ENCODE measurements at regions not wholly inside any gene's neighbourhood (a gene's known extent, or its start where the extent isn't known, plus 50 kb on each side); places are given as distances from the start of the nearest gene placed in this dataset.
"Not testable (repeated sequence)": the region's sequence is repeated elsewhere in the genome, so short reads cannot be mapped to it uniquely, and the experiment has no call there.

DNA sequence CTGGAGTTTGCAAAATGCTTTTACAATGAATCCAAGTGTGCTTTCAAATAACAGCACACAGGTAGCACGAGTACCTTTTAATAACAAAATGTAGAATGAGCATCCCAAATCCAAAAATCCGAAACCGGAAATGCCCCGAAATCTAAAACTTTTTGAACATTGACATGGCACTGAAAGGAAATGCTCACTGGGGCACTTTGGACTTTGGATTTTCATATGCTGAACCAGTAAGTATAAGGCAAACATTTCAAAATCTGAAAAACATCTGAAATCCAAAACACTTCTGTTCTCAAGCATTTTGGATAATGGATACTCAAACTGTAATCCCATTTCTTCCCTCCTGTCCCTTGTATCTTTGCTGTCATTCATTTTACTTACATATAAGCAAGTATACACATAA is 50.1 kb downstream of the GCNT4 start:
- no peak for DNase-seq

DNA sequence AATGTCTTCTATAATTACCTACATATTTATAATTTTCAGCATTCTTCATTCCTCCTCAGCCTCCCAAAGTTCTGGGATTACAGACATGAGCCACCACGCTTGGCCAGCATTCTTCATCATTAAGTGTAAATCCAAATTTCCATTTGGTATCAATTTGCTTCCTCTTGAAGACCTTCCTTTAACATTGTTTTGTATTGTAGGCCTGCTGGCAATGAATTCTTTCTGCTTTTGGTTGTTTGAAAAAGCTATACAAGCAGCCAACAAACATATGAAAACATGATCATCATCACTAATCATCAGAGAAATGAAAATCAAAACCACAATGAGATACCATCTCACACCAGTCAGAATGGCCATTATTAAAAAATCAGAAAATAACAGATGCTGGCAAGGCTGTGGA is 56.4 kb downstream of the GCNT4 start:
- no peak for DNase-seq

DNA sequence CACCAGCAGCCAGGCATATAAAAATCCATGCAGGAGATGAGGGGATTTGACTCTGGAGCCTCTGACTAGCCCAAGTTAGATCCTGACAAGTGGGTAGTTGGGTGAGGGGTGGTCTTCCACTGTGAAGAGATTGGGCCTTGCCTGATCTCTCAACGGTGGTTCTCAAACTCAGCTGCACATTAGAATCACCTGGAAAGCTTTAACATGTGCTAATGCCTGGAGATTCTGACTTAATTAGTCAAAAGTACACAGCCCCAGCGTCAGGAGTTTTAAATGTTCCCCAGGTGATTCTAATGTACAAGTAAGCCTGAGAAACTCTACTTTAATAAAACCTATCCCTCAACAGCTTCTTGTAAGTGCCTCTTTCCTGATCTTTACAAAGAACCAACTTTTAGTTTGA is 57.5 kb downstream of the GCNT4 start:
- DNase-seq: no peak

DNA sequence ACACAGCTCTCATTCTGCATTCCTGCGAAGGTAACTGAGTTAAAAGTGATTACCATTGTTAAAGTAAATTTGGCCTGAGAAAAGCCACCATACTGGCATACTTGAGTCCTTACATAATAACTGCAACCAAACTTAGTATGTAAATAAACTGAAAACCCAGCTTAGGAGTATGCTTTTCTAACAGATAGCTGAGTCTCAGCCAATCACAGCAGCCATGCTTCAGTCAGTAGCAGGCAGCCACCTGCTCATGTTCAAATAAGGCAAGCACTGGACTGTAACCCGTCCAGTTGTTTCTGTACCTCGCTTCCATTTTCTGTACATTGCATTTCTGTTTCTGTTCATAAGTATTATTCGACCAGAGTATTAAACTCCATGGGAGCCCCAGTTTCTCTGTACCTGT is 58.6 kb downstream of the GCNT4 start:
- DNase-seq: no peak

DNA sequence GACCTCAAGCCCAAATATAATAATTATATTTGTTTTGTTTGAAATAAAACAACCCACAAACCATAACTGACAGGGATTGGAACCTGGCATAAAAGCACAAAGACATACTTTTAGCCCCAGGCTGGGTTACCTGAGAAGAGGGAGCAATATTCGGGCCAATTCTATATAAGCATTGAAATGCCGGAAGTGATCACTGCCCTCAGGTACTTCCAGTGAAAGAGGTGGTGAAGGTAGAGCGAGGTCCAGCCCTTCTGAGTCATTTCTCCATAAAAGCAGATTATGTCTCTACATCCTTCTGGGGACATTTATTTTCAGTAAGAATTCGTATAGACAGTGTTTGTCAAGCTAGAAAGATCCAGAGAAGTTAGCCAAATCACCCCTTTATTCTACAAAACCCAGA is 59.6 kb downstream of the GCNT4 start:
- no peak for DNase-seq

DNA sequence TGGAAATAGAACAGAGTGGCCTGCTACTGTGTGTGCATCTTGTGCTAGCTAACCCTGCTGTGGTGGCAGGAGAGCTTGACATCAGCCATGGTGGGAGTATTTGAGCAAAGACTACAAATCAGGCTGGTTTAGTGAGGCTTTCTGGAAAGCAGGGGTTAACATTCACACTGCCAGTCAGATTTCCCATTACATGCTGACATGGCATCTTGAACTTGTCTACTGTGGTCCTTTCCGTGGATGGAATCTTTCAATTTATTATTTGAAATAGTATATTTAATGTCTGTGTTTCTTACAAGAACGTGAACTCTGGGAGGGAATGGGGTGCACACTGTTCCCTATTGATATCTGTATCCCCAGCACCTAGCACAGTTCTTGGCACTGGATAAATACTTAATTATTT is 60.8 kb downstream of the GCNT4 start:
- DNase-seq: no peak

DNA sequence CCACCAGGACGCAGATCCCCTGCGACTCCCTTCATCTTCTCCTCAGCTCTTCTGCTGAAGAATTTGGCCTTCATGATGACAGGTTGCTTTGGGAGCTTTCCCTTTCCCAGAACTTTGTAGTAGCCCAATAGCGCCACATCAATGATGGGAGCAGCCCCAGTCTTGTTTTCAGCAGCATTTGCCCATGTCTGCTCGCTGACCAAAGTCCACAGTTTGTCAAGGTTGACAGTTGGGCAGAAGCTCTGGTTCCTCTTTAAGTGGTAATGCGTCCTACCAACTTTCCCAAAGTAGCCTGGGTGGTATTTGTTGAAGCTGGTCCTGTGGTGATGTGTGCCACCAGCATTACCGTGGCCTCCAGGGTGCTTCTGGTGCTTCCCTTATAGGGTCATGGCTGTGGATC is 62.2 kb downstream of the GCNT4 start:
- DNase-seq: no peak

DNA sequence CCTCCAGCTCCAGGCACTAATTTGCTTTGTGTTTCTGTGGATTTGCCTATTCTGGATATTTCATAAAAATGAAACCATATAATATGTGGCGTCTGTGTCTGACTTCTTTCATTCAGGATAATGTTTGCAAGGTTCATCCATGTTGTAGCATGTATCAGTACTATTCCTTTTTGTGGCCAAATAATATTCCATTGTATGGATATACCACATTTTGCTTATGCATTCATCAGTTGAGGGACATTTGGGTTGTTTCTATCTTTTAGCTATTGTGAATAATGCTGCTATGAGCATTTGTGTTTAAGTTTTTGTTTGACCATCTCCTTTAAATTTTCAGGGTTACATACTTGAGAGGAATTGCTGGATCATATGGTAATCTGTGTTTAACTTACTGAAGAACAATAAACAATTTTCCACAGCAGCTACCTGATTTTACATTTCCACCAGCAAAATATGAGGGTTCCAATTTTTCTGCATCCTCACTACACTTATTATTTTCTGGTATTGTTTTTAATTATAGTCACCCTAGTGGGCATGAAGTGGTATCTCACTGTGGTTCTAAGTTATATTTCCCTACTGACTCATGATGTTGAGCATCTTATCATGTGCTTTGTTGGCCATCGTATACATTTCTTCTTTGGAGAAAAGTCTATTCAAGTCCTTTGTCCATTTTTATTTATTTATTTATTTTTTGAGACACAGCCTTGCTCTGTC is 63.9 kb downstream of the GCNT4 start:
- DNase-seq: no peak

DNA sequence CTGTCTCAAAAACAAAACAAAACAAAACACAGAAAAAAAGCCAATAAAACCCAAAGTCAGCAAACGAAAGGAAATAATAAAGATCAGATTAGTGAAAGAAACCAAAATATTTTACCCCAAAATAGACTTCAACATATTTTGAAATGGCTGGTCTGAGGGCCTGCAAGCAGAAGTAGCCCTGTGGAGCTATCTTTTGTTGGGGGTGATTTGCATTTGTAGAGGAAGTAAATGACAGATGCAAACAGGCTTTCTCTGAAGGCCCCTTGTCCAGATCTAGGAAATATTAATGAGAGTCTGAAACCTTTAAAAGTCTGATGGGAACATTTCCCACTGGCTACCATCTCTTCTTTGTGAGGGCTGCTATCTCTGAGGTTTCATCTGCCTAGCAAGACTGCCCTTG is 74.0 kb downstream of the GCNT4 start:
- DNase-seq: peak; percentile 47 to 56

DNA sequence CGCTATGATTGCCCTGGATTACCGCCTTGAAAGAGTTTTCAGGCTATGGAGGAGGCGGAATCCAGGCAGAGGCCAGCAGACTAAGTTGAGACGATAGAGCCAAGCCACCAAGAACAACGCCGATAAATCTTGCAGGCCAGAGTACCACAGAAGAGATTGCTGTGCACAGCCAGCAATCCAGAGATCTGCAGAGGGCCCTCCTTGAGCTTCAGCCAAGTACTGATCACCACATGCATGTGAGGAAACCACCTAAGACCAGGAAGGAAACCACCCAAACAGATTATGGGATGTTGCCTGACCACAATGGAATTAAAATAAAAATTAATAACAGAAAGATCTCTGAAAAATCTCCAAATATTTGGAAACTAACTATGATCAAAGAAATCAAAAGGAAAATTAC is 74.9 kb downstream of the GCNT4 start:
- peak; percentile 74 for DNase-seq

DNA sequence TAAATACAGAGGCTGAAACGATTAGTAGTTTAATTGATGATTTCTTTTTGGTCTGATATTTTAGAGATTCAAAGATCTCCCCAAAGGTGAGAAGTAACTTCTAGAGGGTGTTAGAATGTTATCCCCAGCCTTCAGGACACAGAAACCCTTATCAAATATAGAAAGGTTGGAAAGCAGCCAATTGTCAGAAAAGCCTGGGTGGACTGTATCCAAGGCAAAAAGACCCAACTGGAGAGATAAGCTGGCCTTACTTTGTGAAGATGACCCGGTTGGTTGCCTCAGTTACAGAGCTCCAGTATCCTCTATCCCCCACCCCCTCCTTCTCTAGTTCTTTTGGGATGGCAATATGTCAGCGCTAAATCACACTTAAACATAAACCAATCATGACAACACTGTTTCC is 75.7 kb downstream of the GCNT4 start:
- DNase-seq: no peak

DNA sequence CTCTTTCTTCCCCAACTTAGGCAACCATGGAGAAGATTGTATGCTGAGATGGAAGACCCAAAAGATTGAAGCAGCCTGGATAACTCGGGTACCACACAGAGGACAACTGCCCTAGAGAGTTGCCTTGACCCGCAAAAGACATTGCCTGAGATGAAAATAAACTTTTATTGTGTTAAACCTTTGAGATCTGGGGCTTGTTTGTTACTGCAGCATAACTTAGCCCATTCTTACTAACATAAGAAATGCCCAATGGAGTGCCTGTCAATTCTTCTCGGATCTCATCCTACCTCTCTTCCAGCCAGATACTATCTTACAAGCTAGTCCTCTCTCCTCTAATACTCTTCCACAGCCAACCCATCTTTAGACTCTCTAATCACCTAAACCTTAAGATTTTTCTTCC is 76.8 kb downstream of the GCNT4 start:
- no peak for DNase-seq

DNA sequence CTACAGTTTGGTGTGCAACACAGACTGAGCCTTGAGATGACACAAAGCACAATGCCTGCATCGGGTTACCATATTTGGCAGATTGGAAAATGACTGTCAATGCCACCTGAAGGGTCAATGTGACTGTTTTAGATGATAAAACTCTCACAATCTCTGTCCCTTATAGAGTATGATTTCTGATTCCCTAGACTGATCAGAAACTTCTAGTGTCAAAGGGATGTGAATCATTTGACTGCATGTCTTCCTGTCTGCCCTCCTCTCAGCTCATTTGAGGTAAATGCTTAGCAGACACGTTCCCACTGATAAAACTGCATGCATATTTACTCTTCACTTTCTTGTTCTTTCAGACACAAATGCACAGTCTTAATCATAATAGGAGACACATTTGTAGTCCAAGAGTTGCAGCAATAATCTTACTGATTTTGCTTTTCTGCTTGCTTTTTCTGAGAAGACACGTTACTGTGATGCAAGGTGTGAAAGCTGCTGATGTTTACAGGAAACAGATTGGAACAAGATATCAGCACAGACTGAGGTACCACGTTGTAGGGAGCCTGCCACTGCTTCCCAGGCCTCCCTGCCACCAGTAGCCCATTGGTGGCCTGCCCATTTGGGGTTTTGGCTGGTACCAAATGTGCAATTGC is 77.8 kb downstream of the GCNT4 start:
- no peak for DNase-seq

DNA sequence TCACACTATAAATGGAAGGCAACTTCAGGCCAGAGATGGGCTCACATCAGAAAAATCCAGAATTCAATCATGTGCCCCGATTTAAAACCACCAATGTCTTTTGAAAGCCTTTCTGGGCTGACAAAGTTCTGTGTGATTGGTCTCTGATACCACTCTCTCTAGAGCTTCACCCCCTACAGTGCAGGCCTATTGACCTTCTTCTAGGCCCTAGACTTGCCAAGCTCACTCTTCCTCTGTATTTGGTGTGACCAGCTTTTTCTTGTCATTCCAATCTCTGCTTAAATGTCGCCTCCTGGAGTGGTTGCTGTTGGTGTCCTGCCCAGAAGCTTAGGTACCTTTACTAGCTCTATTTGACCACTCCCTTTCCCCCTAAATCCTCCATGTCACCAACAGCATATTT is 78.7 kb downstream of the GCNT4 start:
- no peak for DNase-seq

DNA sequence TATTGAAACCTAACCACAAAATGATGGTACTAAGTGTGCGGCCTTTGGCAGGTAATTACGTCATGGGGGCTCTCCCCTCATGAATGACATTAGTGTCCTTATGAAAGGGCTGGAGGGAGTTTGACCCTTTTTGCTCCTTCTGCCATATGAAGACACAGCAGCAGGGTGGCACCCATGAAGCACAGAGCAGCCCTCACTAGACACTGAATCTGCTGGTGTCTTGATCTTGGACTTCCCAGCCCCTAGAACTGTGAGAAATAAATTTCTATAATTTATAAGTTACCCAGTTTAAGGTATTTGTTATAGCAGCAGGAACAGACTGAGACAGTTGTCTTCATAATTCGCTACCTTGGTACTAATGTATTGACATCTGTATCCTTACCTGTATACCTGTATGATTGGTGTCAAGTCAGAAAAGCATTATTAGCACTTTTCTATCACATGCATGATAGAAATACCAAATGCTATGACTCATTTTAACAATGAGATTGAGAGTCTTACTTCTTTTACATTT is 80.4 kb downstream of the GCNT4 start:
- DNase-seq: no peak

DNA sequence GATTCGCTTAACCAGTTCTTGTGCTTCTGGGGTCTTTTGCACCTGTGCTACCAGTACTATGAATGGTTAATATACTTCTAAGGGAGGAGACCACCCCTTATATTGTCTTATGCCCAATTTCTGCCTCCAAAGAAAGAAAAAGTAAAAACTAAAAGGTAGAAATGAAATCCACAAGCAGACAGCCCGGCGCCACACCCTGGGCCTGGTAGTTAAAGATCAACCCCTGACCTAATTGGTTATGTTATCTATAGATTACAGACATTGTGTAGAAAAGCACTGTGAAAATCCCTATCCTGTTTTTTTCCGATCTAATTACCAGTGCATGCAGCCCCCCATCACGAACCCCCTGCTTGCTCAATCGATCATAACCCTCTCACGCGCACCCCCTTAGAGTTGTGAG is 81.5 kb downstream of the GCNT4 start:
- DNase-seq: not testable (repeated sequence)

DNA sequence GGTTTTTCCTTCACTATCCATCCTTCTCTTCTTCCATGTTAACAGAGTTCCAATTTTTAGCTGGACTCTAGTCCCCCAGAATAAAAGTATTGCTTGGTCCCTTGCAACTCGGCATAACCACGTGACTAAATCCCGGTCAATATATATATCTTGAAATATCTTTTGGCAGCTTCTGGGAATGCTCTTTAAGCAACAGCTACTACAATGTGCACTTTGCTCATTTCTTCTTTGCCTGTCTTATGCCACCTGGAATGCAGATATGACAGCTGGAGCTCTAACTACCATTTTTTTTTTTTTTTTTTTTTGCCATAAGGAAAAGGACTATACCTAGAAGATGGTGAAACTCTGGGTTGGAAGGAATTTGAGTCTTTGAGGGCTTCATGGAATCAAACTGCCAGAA is 82.6 kb downstream of the GCNT4 start:
- DNase-seq: no peak

DNA sequence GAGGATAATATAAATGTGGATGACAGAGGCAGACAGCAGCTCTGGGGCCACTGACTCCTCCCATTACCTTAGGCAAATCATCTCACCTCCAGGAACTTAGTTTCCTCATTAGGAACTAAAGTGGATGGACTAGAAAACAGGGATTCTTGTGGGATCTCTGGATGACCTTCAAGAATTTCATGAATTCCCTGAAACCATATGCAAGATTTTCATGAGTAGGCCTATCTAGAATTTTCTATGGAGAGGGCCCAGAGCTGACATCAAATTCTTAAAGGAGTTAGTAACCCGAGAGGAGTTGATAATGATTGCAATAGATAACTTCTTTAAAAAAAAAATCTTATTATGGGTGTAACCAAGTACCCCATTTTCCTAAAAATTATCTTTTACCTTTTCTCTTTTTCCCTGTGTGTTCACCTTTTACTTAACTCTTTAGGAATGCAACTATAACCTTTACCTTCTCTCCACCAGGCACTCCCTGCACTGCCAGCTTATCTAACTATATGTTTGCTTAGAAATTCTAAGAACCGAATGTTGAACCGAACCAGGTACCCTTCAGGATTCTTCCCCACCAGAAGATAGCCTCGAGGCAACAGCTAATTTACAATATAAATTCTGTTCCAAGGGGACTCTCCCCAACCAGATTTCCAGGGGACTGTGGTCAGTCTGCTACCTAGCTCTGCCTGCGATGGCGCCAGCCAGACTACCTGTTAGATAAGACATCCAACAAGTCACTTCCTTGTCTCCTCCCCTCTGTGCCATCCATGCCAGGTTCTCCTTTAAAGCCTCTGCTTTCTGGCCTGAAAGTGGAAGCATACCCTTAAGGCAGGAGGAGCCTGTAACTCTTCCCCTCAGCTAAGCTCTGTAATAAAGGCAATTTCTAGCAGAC is 86.0 kb downstream of the GCNT4 start:
- DNase-seq: no peak

DNA sequence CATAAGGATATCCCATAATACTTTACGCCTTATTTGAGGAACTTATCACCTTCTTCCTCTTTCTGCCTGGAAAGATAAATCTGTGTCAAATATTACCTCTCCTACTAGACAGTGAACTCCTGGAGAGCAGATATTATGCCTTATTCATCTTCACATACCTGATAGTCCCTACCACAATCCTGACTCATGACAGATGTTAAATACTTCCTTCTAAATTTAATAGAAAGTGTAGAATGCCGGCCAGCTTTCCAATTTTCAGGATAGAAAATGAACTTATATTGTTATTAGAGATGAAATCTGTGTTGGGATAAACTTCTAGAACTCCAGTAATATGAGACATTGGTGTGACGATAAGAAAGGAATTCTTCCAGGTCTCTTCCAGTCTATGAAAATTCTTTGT is 89.0 kb downstream of the GCNT4 start:
- DNase-seq: peak in 1 of 2 experiments; percentile 19

DNA sequence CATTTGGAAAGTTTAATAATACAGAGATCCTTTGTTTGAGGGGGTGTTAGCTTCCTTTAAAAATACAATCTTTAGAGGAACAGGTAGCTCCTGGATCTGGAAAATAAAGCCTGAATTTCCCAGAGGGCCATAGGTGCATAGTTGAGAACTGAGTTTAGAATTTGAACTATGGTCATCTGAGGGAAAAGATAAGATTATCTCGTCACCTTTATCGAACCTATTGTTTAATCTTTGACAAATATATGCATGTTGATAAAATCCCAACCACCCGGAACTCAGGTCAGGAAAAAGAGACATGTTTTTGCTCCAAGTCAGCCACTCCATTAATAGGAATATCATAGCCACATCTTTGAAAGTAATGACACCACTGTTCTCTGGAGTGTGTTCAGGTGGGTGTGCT is 91.7 kb upstream of the FAM169A start:
- DNase-seq: no peak

DNA sequence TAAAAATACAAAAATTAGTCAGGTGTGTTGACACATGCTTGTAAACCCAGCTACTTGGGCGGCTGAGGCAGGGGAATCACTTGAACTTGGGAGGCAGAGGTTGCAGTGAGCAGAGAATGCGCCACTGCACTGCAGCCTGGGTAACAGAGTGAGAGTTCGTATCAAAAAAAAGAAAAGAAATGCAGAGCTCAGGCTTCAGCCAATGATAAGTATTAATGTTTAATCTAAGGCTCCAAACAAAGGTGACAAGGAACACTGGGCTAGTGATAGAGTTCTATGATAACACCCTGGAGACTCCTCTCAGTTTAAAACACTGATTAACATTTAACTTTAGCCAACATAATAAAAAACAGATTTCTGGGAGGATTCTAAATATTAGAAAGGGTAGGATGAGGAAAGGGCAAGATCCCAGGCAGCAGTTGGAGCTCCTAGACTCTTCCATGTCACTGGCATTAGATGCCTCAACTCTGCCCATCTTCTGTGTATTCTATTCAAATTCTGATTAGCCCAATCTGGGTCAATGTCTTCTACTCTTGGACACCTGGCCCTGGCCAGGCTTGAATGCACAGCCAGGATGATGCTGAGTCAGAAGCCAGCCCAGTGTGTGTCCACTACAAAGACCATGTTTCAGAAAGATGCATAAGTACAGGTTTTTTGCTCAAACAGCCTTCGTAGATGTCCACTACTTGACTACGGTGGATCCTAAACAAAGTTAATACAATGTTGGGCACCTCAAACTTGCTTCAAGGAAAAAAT is 91.0 kb upstream of the FAM169A start:
- DNase-seq: no peak

DNA sequence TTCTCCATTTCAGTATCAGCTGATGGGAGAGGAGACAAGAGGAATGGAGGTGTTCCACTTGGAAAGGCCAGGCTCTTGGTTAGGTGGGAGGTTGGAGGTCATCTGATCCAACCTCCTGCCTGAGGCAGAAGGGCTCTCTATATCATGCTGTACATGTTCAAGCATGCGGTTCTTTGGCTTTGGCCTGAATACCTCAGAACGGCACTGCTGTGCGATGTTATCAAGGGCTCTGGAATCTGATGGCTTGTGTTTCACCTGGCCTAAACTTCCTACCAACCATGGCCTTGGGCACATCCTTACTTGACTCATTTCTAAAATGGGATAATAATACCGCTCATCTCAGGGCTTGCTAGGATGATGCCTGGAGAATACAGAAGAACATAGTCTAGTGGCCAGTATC is 90.1 kb upstream of the FAM169A start:
- DNase-seq: no peak

DNA sequence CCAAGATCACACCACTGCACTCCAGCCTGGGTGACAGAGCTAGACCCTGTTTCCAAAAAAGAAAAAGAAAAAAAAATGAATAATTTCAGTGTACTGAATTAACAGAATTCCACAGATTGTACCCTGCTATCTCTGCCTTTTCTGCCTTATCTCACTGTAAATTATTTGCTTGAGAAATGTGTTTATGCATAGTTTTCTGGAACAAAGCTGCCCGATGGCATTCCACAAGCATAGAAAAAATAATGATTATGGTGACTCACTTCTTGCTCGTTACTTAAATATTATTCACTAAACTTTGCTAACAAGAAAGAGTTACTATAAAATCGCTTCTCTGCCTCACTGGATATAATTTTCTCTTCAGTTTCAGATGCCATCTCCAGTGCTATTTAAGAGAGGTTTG is 88.7 kb upstream of the FAM169A start:
- no peak for DNase-seq

Data from Kasumi-1 (cell line).